GM19455 (cell line): ENCODE measurements at regions not wholly inside any gene's neighbourhood (a gene's known extent, or its start where the extent isn't known, plus 50 kb on each side); places are given as distances from the start of the nearest gene placed in this dataset.

Source experiments
- ATAC-seq: cut with Tn5 transposase; IDR thresholded peaks from one replicate; pipeline ENCODE4 v1.9.1; 2021; ENCODE audit not compliant: unreplicated experiment

GRCh38 chr2:41445865-41446264, 602.0 kb upstream of the PKDCC start:
- ATAC-seq, result no peak

- no peak for ATAC-seq
These were observed 601.6 kb upstream of the PKDCC start for GRCh38 chr2:41446266-41446665.

GRCh38 chr2:41448221-41448620, 599.6 kb upstream of the PKDCC start:
- ATAC-seq, result no peak

DNA sequence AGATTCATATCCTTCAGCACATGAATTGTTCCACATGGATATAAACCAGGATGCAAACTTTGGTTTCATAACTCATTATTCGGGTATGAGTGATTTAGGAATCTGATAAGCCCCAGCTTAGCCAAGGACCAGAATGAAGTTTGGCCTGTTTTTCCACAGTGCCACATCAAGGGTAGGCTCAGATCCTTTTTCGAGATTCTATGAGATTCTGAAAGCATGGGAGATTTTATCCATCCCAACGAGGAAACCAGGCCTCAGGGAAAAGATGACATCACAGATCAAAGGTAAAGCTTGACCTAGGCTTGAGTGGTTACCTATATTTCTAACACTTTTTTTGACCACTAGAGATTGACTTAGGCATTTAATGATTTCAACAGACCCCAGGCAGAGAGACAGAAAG, 590.8 kb upstream of the PKDCC start:
- ATAC-seq, result no peak

GRCh38 chr2:41460661-41461060, 587.2 kb upstream of the PKDCC start:
- ATAC-seq, result no peak

DNA sequence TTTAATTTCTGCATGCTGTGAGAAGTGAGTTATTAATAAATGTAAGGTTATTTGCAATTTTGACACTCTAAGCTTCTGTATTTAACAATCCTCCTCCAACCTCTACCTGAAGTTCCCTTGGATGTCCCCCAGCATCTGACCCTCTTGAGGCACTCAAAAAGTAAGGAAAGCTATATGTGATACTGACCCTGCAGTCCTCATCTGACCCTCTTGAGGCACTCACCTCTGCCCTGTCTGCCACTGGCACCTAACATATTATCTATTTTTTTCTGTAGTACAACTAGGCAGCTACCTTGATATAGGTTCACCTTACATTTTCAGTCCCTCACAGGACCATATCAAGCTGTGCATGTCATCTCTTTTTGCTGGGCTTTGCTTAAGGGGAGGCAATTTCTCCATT, 583.4 kb upstream of the PKDCC start:
- ATAC-seq, result no peak

DNA sequence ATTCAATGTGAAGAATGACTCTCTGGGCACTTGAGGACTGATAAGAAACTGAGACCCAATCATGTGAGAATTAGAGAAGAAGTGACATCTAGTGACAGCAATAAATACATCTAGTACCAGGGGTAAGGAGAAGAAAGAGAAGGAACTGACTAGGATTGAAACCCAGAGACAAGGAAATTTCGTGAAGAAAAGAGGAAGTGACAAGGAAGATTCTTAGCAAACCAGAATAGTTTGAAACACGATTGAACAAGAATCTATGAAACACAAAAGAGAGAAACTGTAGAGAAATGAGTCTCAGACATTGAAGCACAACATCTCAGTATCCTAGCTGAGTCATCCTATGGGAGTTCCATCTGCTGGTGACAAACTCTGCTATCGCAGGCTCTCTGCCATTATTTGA, 571.9 kb upstream of the PKDCC start:
- ATAC-seq, result no peak

- ATAC-seq, result no peak
These were observed 565.2 kb upstream of the PKDCC start for GRCh38 chr2:41482659-41483058.

DNA sequence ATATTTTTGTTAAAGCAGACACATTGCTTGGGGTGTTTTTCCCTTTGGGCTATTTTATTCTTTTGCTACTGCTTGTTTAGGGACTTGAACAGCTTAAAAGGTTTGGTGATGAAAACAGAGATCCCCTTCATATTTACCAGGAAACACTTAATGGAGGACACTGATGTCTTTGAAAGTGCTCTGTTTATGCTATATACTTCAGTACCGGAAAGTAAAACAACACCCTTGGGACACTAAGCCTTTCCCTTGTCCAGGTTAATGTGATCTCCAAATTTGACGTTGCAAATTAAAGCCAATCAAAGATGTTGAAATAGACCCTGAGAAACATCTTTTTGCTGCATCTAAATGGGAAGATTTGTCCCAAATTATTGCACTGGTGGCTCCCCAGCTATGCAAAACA, 564.6 kb upstream of the PKDCC start:
- no peak for ATAC-seq

- no peak for ATAC-seq
These were observed 563.6 kb upstream of the PKDCC start for GRCh38 chr2:41483982-41484857.

- ATAC-seq, result no peak
These were observed 563.0 kb upstream of the PKDCC start for GRCh38 chr2:41484858-41485234.

DNA sequence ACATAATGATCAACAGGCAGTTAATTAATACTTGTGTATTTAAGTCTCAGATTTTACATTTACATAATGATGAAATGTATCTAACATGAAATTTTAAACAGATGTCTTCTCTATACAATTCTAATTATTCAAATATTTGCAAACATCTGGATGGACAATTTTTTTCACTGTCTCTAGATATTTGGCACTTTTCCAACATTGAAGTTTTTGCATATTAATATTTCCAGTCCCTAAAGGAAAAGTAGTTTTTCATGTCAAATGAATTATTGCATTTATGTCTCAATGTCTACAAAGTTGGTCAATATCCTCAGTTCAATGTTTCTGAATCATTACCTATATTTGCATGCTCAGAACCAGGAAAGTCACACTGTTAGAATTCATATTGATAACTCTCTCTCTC, 560.9 kb upstream of the PKDCC start:
- ATAC-seq, result no peak

GRCh38 chr2:41488888-41489287, 558.9 kb upstream of the PKDCC start:
- no peak for ATAC-seq

DNA sequence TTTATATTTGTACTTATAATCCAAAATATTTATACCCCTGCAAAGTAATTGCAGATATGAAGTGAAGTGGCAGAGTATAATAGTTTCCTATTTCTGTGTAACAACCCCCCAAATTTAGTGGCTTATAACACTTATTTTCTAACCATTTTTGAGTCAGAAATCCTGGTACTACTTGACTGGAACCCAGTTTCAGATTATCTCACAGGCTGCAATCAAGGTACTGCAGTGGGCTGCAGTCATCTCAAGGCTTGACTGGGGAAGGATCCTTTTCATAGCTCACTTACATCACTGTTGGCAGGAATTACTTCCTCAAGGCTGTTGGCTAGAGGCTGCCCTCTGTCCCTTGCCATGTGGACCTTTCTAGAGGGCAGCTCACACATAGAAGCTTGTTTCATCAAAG, 558.2 kb upstream of the PKDCC start:
- ATAC-seq, result no peak

DNA sequence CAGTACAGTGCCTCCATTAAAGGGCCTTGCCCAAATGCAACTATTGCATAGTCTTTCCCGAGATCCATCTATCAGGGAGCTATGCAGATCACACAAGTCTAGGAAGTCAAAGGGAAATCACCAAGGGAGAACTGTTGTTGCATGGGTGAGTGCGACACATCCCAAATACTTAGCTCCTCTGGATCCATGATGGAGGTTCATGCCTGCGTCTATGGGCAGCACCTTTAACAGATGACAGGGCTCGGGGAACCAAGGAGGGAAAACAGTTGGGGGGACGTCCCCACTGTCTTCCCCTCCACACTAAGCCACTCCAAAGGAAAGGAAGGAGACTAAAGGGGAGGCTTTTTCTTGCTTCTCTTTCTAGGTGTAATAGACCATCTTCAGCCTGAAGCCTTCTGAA, 552.8 kb upstream of the PKDCC start:
- ATAC-seq, result no peak

DNA sequence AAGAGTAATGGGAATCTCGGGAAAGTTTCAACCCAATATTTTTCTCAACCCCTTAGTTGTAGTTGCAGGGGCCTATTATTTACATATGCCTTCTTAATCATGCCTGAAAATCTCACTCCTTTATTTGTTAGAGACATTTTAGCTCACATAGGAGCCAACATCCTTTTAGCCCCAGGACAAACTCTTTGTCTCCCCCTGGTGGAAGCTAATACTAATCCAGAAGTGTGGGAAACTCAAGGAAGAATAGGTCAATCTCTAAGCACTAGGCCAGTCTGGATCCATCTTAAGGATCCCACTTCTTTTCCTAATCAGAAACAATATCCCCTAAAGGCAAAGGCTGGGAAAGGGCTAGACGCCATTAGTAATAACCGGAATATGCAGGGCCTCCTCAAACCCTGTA, 550.9 kb upstream of the PKDCC start:
- ATAC-seq, result no peak

- ATAC-seq, result no peak
These were observed 549.0 kb upstream of the PKDCC start for GRCh38 chr2:41498781-41499180.

- no peak for ATAC-seq
These were observed 546.9 kb upstream of the PKDCC start for GRCh38 chr2:41500895-41501294.

DNA sequence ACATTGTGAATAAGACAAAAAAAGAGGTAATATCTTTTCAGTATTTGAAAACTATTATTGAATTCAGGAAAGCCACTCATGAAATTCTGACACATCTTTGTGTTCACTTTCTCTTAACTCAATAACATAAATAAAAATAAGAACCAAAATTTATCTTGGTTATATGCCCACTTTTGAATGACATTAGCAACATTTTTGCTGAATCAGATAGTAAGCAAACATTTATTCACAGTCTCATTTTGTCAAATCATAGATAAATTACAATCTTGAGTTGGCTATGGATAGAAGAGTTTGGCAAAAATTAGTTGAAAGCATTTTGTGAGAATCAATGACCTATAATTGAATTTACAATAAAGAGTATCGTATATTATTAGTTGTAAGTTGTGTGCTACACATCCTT, 545.1 kb upstream of the PKDCC start:
- no peak for ATAC-seq

GRCh38 chr2:41504532-41504931, 543.3 kb upstream of the PKDCC start:
- ATAC-seq, result no peak

DNA sequence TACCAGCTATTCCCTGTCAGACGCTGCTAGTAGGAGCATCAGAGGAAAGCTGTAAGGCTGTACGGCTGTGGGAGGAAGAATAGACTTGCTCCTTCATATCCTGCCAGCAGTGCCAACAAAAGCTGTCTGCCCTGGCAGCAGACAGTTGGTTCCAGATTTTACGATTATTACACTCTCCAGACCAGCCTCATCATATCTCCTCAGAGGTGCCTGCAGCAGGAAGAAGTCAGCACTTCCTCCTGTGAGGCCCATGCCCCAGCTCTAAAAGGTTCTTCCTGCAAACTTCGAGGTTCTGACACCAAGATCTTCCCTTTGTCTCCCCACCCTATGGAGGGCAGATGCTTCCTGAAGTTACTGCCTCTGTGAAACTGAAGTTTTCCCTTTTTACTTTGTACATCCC, 537.7 kb upstream of the PKDCC start:
- no peak for ATAC-seq

- ATAC-seq, result no peak
These were observed 526.6 kb upstream of the PKDCC start for GRCh38 chr2:41521211-41521610.
